GM23248 (cell line): ENCODE measurements at regions not wholly inside any gene's neighbourhood (a gene's known extent, or its start where the extent isn't known, plus 50 kb on each side); places are given as distances from the start of the nearest gene placed in this dataset.

Source experiments
- EZH2 ChIP-seq: fragments of 200-600 bp; sonication (generic); IDR thresholded peaks from 2 replicates; pipeline ENCODE4 v1.6.1; 2018; ENCODE audit warnings: antibody characterized with exemption, mild to moderate bottlenecking; ENCODE audit not compliant: insufficient read depth, poor library complexity, severe bottlenecking
- EZH2phosphoT487 ChIP-seq: fragments of 200-600 bp; sonication (generic); IDR thresholded peaks from 2 replicates; pipeline ENCODE4 v1.6.1; 2018; ENCODE audit warnings: antibody characterized with exemption, moderate library complexity, mild to moderate bottlenecking, low read depth; ENCODE audit not compliant: insufficient read depth

GRCh38 chr2:129297430-129297829 lies 682.0 kb upstream of the RAB6C start:
- TF ChIP-seq EZH2phosphoT487 = no peak
- no peak for TF ChIP-seq EZH2
